HEK293 (cell line): ENCODE measurements at regions not wholly inside any gene's neighbourhood (a gene's known extent, or its start where the extent isn't known, plus 50 kb on each side); places are given as distances from the start of the nearest gene placed in this dataset.

Experiments
- CTCF ChIA-PET: fragments of 350-600 bp; formaldehyde crosslinking; extraction: SDS; loops from one replicate; lab custom pipeline; 2021; ENCODE audit warnings: antibody characterized with exemption; lab: Yijun Ruan, JAX
- POLR2A ChIA-PET: fragments of 300-600 bp; formaldehyde crosslinking; extraction: SDS; loops from one replicate; lab custom pipeline; 2020; ENCODE audit warnings: antibody characterized with exemption, inconsistent platforms; lab: Yijun Ruan, JAX
- H3K27ac ChIP-seq: fragments of 200-500 bp; sonication (Bioruptor generic); 2 replicates; pipeline ENCODE4 v1.5.1; 2014; ENCODE audit warnings: low read depth, low read length, control low read depth, inconsistent platforms; ENCODE audit errors: extremely low read depth
- H3K36me3 ChIP-seq, 2 experiments: fragments of 200-500 bp in 1 of 2; sonication (Bioruptor generic) in 1 of 2; 1 replicate in 1 of 2; 2 replicates in 1 of 2; pipeline ENCODE4 v1.5.1; 2014 to 2017; ENCODE audit warnings: inconsistent platforms in 2 of 2, low read length in 2 of 2; ENCODE audit not compliant: control insufficient read depth in 2 of 2, insufficient read depth in 1 of 2
- H3K4me1 ChIP-seq: fragments of 200-500 bp; sonication (Bioruptor generic); 2 replicates; pipeline ENCODE4 v1.5.1; 2014; ENCODE audit warnings: mild to moderate bottlenecking, low read length, inconsistent platforms; ENCODE audit not compliant: control insufficient read depth, insufficient read depth
- H3K4me3 ChIP-seq: 2 replicates; pipeline ENCODE4 v1.5.1; 2011; ENCODE audit warnings: low read depth, mild to moderate bottlenecking, control low read depth, low read length, moderate library complexity
- H3K9me3 ChIP-seq: fragments of 200-500 bp; sonication (Bioruptor generic); 2 replicates; pipeline ENCODE4 v1.5.1; 2014; ENCODE audit warnings: low read depth, low read length, inconsistent platforms; ENCODE audit not compliant: control insufficient read depth, insufficient read depth
- HOXC10 ChIP-seq: sonication (generic); formaldehyde crosslinking; IDR thresholded peaks from 2 replicates; pipeline ENCODE4 v1.8.1; 2023; ENCODE audit warnings: mild to moderate bottlenecking, missing genetic modification reagents
- KLF9 ChIP-seq: fragments of 450-650 bp; formaldehyde crosslinking; IDR thresholded peaks from 2 replicates; pipeline ENCODE4 v1.5.1; 2016; ENCODE audit warnings: missing biosample characterization, missing genetic modification characterization, low read depth
- OVOL3 ChIP-seq: fragments of 450-650 bp; formaldehyde crosslinking; IDR thresholded peaks from 2 replicates; pipeline ENCODE4 v1.5.1; 2016; ENCODE audit warnings: missing biosample characterization, missing genetic modification characterization
- SETDB1 ChIP-seq: IDR thresholded peaks from one replicate; pipeline ENCODE4 v1.6.1; 2017; ENCODE audit warnings: mild to moderate bottlenecking, low read length, moderate library complexity, mixed read lengths; ENCODE audit not compliant: insufficient read length
- ZNF132 ChIP-seq: fragments of 450-650 bp; formaldehyde crosslinking; IDR thresholded peaks from 2 replicates; pipeline ENCODE4 v1.5.1; 2017; ENCODE audit warnings: missing biosample characterization, missing genetic modification characterization, borderline replicate concordance
- ZNF133 ChIP-seq: fragments of 450-650 bp; formaldehyde crosslinking; IDR thresholded peaks from 2 replicates; pipeline ENCODE4 v1.5.1; 2016; ENCODE audit warnings: missing biosample characterization, missing genetic modification characterization
- ZNF175 ChIP-seq: fragments of 450-650 bp; formaldehyde crosslinking; IDR thresholded peaks from 2 replicates; pipeline ENCODE4 v1.5.1; 2016; ENCODE audit warnings: missing biosample characterization, missing genetic modification characterization
- ZNF211 ChIP-seq: fragments of 450-650 bp; formaldehyde crosslinking; IDR thresholded peaks from 2 replicates; pipeline ENCODE4 v1.5.1; 2016; ENCODE audit warnings: low read depth, missing biosample characterization, missing genetic modification characterization
- ZNF221 ChIP-seq: fragments of 450-650 bp; formaldehyde crosslinking; IDR thresholded peaks from 2 replicates; pipeline ENCODE4 v1.5.1; 2017; ENCODE audit warnings: missing biosample characterization, missing genetic modification characterization, borderline replicate concordance
- ZNF24 ChIP-seq: fragments of 450-650 bp; formaldehyde crosslinking; IDR thresholded peaks from 2 replicates; pipeline ENCODE4 v1.5.1; 2016; ENCODE audit warnings: missing biosample characterization, missing genetic modification characterization
- ZNF335 ChIP-seq: fragments of 450-650 bp; formaldehyde crosslinking; conservative IDR thresholded peaks from 2 replicates; pipeline ENCODE4 v1.5.1; 2016; ENCODE audit warnings: missing biosample characterization, missing genetic modification characterization
- ZNF37A ChIP-seq: fragments of 450-650 bp; IDR thresholded peaks from 2 replicates; pipeline ENCODE4 v1.5.1; 2018; ENCODE audit warnings: missing biosample characterization, missing genetic modification characterization
- ZNF548 ChIP-seq: fragments of 450-650 bp; formaldehyde crosslinking; IDR thresholded peaks from 2 replicates; pipeline ENCODE4 v1.5.1; 2016; ENCODE audit warnings: missing biosample characterization, missing genetic modification characterization
- ZNF571 ChIP-seq: fragments of 450-650 bp; formaldehyde crosslinking; IDR thresholded peaks from 2 replicates; pipeline ENCODE4 v1.5.0; 2017; ENCODE audit warnings: missing biosample characterization, missing genetic modification characterization
- TF ChIP-seq, protein P1 (sequence below): fragments of 450-650 bp; formaldehyde crosslinking; IDR thresholded peaks from 2 replicates; pipeline ENCODE4 v1.5.0; 2017; ENCODE audit warnings: missing biosample characterization, missing genetic modification characterization, borderline replicate concordance
- TF ChIP-seq, protein P2 (sequence below): fragments of 450-650 bp; formaldehyde crosslinking; IDR thresholded peaks from 2 replicates; pipeline ENCODE4 v1.5.1; 2016; ENCODE audit warnings: missing biosample characterization, missing genetic modification characterization
- TF ChIP-seq, protein P3 (sequence below): fragments of 450-650 bp; formaldehyde crosslinking; IDR thresholded peaks from 2 replicates; pipeline ENCODE4 v1.5.1; 2017; ENCODE audit warnings: missing biosample characterization, mild to moderate bottlenecking, missing genetic modification characterization, moderate library complexity
- TF ChIP-seq, protein P4 (sequence below): fragments of 450-650 bp; formaldehyde crosslinking; IDR thresholded peaks from 2 replicates; pipeline ENCODE4 v1.5.1; 2016; ENCODE audit warnings: missing biosample characterization, missing genetic modification characterization
- TF ChIP-seq, protein P5 (sequence below): fragments of 450-650 bp; formaldehyde crosslinking; IDR thresholded peaks from 2 replicates; pipeline ENCODE4 v1.5.1; 2016; ENCODE audit warnings: missing biosample characterization, missing genetic modification characterization

DNA sequence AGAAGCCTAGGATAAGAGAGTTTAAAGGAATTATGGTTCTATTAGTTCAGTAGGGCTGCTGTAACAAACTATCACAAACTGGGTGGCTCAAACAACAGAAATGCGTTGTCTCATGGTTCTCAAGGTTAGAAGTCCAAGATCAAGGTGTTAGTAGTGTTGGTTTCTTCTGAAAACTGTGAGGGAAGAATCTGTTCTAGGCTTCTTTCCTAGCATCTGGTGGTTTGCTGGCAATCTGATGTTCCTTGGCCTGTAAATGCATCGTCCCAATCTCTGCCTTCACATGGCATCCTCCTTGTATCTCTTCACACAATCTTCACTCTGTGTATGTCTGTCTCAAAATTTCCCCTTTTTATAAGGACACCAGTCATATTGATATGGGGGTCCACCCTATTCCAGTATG, 76.3 kb downstream of the MDH1 start:
- ChIA-PET POLR2A (no interaction called here), CTCF (interaction anchor here (0.7 kb wide), 1 partner anchor 106 kb away, joined by 3 read pairs; no protein-coding TSS in a partner anchor)
- Histone ChIP-seq H3K4me1 (no peaks in the 10 kb centered on the region), H3K36me3 (no peaks in the 10 kb centered on the region), H3K9me3 (no peaks in the 10 kb centered on the region), H3K27ac (no peak overlapping the region), H3K4me3 (no peak overlapping the region)
- no peak for TF ChIP-seq ZNF133 (tag by site-specific recombination)
- TF ChIP-seq, protein P1, sequence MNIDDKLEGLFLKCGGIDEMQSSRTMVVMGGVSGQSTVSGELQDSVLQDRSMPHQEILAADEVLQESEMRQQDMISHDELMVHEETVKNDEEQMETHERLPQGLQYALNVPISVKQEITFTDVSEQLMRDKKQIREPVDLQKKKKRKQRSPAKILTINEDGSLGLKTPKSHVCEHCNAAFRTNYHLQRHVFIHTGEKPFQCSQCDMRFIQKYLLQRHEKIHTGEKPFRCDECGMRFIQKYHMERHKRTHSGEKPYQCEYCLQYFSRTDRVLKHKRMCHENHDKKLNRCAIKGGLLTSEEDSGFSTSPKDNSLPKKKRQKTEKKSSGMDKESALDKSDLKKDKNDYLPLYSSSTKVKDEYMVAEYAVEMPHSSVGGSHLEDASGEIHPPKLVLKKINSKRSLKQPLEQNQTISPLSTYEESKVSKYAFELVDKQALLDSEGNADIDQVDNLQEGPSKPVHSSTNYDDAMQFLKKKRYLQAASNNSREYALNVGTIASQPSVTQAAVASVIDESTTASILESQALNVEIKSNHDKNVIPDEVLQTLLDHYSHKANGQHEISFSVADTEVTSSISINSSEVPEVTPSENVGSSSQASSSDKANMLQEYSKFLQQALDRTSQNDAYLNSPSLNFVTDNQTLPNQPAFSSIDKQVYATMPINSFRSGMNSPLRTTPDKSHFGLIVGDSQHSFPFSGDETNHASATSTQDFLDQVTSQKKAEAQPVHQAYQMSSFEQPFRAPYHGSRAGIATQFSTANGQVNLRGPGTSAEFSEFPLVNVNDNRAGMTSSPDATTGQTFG (tag by site-specific recombination): no peak
- no peak for TF ChIP-seq ZNF211 (tag by site-specific recombination)
- TF ChIP-seq ZNF548 (tag by site-specific recombination): no peak
- no peak for TF ChIP-seq OVOL3
- TF ChIP-seq HOXC10 (CRISPR knock-in tag): no peak
- TF ChIP-seq ZNF335 (tag by site-specific recombination): no peak
- TF ChIP-seq SETDB1: no peak
- TF ChIP-seq ZNF175: no peak
- TF ChIP-seq, protein P2, sequence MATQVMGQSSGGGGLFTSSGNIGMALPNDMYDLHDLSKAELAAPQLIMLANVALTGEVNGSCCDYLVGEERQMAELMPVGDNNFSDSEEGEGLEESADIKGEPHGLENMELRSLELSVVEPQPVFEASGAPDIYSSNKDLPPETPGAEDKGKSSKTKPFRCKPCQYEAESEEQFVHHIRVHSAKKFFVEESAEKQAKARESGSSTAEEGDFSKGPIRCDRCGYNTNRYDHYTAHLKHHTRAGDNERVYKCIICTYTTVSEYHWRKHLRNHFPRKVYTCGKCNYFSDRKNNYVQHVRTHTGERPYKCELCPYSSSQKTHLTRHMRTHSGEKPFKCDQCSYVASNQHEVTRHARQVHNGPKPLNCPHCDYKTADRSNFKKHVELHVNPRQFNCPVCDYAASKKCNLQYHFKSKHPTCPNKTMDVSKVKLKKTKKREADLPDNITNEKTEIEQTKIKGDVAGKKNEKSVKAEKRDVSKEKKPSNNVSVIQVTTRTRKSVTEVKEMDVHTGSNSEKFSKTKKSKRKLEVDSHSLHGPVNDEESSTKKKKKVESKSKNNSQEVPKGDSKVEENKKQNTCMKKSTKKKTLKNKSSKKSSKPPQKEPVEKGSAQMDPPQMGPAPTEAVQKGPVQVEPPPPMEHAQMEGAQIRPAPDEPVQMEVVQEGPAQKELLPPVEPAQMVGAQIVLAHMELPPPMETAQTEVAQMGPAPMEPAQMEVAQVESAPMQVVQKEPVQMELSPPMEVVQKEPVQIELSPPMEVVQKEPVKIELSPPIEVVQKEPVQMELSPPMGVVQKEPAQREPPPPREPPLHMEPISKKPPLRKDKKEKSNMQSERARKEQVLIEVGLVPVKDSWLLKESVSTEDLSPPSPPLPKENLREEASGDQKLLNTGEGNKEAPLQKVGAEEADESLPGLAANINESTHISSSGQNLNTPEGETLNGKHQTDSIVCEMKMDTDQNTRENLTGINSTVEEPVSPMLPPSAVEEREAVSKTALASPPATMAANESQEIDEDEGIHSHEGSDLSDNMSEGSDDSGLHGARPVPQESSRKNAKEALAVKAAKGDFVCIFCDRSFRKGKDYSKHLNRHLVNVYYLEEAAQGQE (tag by site-specific recombination): no peak
- no peak for TF ChIP-seq ZNF571 (tag by site-specific recombination)
- TF ChIP-seq, protein P3, sequence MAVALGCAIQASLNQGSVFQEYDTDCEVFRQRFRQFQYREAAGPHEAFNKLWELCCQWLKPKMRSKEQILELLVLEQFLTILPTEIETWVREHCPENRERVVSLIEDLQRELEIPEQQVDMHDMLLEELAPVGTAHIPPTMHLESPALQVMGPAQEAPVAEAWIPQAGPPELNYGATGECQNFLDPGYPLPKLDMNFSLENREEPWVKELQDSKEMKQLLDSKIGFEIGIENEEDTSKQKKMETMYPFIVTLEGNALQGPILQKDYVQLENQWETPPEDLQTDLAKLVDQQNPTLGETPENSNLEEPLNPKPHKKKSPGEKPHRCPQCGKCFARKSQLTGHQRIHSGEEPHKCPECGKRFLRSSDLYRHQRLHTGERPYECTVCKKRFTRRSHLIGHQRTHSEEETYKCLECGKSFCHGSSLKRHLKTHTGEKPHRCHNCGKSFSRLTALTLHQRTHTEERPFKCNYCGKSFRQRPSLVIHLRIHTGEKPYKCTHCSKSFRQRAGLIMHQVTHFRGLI (tag by site-specific recombination): no peak
- TF ChIP-seq, protein P4, sequence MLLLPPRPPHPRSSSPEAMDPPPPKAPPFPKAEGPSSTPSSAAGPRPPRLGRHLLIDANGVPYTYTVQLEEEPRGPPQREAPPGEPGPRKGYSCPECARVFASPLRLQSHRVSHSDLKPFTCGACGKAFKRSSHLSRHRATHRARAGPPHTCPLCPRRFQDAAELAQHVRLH (tag by site-specific recombination): no peak
- no peak for TF ChIP-seq ZNF37A (tag by site-specific recombination)
- TF ChIP-seq ZNF24 (tag by site-specific recombination): no peak
- TF ChIP-seq ZNF132 (tag by site-specific recombination): no peak
- TF ChIP-seq, protein P5, sequence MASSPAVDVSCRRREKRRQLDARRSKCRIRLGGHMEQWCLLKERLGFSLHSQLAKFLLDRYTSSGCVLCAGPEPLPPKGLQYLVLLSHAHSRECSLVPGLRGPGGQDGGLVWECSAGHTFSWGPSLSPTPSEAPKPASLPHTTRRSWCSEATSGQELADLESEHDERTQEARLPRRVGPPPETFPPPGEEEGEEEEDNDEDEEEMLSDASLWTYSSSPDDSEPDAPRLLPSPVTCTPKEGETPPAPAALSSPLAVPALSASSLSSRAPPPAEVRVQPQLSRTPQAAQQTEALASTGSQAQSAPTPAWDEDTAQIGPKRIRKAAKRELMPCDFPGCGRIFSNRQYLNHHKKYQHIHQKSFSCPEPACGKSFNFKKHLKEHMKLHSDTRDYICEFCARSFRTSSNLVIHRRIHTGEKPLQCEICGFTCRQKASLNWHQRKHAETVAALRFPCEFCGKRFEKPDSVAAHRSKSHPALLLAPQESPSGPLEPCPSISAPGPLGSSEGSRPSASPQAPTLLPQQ: no peak
- TF ChIP-seq ZNF221 (tag by site-specific recombination): no peak
- TF ChIP-seq KLF9: no peak
